ENCODE measurements at regions not wholly inside any gene's neighbourhood (a gene's known extent, or its start where the extent isn't known, plus 50 kb on each side); places are given as distances from the start of the nearest gene placed in this dataset.

DNA sequence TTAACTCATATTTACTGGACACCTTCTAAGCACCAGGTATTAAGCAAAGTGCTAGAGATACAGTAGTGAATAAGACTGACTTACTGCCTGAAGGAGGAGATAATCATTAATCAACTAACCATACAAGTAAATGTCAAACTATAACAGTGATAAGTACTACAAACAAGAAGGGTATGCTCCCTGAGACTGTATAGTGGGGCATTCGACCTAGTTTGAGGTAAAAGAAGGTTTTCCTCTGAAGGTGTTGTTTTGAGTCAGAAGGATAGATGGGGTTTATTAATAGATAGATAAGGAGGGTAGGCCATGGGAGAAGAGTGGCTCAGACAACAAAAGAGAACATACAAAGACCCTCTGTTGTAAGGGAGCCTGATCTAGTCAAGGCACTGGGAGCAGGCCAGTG, 105.4 kb downstream of the DDIT4L start:
- TF ChIP-seq, protein P1, sequence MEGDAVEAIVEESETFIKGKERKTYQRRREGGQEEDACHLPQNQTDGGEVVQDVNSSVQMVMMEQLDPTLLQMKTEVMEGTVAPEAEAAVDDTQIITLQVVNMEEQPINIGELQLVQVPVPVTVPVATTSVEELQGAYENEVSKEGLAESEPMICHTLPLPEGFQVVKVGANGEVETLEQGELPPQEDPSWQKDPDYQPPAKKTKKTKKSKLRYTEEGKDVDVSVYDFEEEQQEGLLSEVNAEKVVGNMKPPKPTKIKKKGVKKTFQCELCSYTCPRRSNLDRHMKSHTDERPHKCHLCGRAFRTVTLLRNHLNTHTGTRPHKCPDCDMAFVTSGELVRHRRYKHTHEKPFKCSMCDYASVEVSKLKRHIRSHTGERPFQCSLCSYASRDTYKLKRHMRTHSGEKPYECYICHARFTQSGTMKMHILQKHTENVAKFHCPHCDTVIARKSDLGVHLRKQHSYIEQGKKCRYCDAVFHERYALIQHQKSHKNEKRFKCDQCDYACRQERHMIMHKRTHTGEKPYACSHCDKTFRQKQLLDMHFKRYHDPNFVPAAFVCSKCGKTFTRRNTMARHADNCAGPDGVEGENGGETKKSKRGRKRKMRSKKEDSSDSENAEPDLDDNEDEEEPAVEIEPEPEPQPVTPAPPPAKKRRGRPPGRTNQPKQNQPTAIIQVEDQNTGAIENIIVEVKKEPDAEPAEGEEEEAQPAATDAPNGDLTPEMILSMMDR (conservative IDR thresholded peaks at IDR 0.05; ENCODE audit: low read depth, low read length): no peak
- no peak for TF ChIP-seq EZH2 (IDR thresholded peaks at IDR 0.05; ENCODE audit: borderline replicate concordance, low read depth, low read length, poor library complexity, severe bottlenecking)

Measured in A673 (cell line).